ENCODE measurements at regions not wholly inside any gene's neighbourhood (a gene's known extent, or its start where the extent isn't known, plus 50 kb on each side); places are given as distances from the start of the nearest gene placed in this dataset.
"Not testable (repeated sequence)": the region's sequence is repeated elsewhere in the genome, so short reads cannot be mapped to it uniquely, and the experiment has no call there.

GRCh38 chr15:70364023-70364422 is 266.3 kb upstream of the TLE3 start:
- not testable (repeated sequence) for TF ChIP-seq CTCF, MYC (IDR thresholded peaks at IDR 0.05; ENCODE audit: low read depth, low read length)
